IMR-90 (cell line): ENCODE measurements at regions not wholly inside any gene's neighbourhood (a gene's known extent, or its start where the extent isn't known, plus 50 kb on each side); places are given as distances from the start of the nearest gene placed in this dataset.

Source experiments
- BHLHE40 ChIP-seq: fragments of 150-350 bp; IDR thresholded peaks from 2 replicates; pipeline ENCODE4 v1.6.1; 2016; ENCODE audit warnings: mild to moderate bottlenecking, low read depth, low read length
- CEBPB ChIP-seq: IDR thresholded peaks from 2 replicates; pipeline ENCODE4 v1.6.1; 2012; ENCODE audit warnings: low read depth, low read length, improper control_type of control experiment
- MXI1 ChIP-seq: IDR thresholded peaks from 2 replicates; pipeline ENCODE4 v1.6.1; 2012; ENCODE audit warnings: low read depth, mild to moderate bottlenecking, low read length, moderate library complexity, borderline replicate concordance
- NFE2L2 ChIP-seq: fragments of 150-350 bp; IDR thresholded peaks from 2 replicates; pipeline ENCODE4 v1.6.1; 2016; ENCODE audit warnings: low read depth, mild to moderate bottlenecking, low read length
- POLR2A ChIP-seq: IDR thresholded peaks from 2 replicates; pipeline ENCODE4 v1.6.1; 2012; ENCODE audit warnings: mild to moderate bottlenecking, low read depth, low read length
- RAD21 ChIP-seq: IDR thresholded peaks from 2 replicates; pipeline ENCODE4 v1.6.1; 2012; ENCODE audit warnings: low read length, improper control_type of control experiment
- RFX5 ChIP-seq: IDR thresholded peaks from 2 replicates; pipeline ENCODE4 v1.8.0; 2012; ENCODE audit warnings: low read depth, mild to moderate bottlenecking, low read length, moderate library complexity
- TF ChIP-seq, protein P1 (sequence below): conservative IDR thresholded peaks from 2 replicates; pipeline ENCODE4 v1.5.1; 2012; ENCODE audit warnings: mild to moderate bottlenecking, low read depth, low read length, improper control_type of control experiment

DNA sequence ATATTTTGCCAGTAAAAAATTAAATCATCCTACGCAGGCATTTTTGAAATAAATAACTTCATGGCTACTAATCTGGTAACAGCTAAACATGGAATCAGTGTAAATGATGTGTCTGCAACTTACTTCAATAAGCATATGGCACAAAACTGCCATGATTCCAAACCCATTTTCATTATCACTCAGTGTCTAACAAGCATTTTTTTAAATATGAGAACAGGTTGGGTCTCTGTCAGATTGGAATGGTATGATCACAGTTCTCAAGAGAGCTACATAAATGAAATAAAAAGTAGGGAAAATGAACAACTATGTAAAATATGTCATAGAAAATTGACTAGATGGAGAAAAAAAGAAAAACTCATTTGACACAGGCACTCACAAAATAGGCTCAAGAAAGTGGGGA lies 476.9 kb upstream of the NWD2 start:
- TF ChIP-seq, protein P1, sequence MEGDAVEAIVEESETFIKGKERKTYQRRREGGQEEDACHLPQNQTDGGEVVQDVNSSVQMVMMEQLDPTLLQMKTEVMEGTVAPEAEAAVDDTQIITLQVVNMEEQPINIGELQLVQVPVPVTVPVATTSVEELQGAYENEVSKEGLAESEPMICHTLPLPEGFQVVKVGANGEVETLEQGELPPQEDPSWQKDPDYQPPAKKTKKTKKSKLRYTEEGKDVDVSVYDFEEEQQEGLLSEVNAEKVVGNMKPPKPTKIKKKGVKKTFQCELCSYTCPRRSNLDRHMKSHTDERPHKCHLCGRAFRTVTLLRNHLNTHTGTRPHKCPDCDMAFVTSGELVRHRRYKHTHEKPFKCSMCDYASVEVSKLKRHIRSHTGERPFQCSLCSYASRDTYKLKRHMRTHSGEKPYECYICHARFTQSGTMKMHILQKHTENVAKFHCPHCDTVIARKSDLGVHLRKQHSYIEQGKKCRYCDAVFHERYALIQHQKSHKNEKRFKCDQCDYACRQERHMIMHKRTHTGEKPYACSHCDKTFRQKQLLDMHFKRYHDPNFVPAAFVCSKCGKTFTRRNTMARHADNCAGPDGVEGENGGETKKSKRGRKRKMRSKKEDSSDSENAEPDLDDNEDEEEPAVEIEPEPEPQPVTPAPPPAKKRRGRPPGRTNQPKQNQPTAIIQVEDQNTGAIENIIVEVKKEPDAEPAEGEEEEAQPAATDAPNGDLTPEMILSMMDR = no peak
- TF ChIP-seq BHLHE40 = no peak
- no peak for TF ChIP-seq POLR2A
- no peak for TF ChIP-seq CEBPB
- TF ChIP-seq NFE2L2 = no peak
- no peak for TF ChIP-seq RAD21
- TF ChIP-seq RFX5 = no peak
- no peak for TF ChIP-seq MXI1
